Left renal pelvis (tissue), 4 donors: ENCODE measurements at regions not wholly inside any gene's neighbourhood (a gene's known extent, or its start where the extent isn't known, plus 50 kb on each side); places are given as distances from the start of the nearest gene placed in this dataset.
A peak's percentile ranks its signal among the peaks of the same experiment; 100 is the strongest.

Experiments
- DNase-seq, 4 donors: peaks; one replicate each; pipeline ENCODE4 v3.0.0-alpha.2; 2013; ENCODE audit warnings: low read depth in 4 of 4, low spot score in 3 of 4

DNA sequence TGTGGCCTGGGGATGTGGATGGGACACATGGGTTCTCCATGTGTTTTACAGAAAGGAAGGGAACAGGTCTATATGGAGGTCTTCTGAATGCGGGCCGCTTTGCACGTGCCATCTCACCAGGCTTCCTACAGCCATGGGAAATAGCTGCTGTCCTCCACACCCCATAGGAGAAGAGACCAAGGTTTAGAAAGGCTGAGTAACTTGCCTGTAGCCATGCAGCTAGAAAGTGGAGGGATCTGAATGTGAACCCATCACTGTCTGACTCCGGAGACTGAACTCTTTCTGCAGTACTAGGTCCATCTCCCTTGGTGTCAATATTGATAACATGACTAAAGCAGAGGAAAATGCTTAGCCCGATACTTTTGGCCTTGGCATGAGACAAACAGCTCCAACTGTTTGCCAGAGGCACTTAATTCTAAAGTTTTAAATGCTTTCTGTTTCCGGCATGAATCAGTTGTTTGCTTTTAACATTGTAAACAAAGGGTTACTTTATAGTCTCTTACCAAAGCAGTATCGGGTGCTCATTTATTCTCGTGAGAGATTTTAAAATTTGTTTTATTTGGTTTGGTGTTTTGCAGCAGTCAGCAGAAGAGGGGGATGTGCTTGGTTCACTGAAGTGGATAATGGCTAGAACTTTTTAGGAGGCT is 64.8 kb upstream of the LOXL4 start:
- no peak for DNase-seq

DNA sequence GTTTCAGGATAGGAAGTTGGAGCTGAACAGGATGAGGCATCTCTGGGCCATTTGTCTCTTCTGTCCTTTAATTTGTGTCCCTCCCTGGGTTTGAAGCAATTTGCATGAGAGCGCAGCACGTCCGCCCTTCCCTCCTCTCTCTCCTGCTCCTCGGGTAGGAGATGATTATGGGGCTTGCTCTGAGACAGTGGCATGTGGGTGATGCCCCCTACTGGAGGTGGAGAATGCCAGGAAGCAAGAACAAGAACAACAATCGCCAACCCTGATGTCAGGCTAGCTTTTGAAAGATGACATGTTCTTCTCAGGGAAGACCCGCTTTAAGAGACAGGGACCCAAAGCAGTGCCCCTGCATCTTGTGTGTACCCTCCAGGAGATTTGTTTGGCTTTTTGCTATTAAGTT is 63.9 kb upstream of the LOXL4 start:
- DNase-seq: no peak

DNA sequence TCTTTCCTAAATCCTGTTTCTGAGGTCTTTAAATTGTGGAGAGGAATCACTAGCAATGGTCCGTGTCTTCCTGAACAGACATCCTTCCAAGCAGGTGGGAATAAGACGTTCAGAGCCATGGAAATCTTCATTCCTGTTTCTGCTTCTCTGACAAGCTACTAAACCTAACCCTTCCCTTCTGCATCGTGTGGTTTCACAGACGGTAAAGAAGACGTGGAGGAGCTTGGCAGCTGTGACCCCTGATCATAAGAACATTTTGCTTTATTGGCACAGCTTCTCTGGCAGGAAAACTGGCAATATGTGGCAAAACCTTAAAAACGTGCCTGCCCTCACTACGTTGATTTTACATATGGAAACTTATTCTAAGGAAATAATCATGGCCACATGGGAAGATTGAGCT is 63.0 kb upstream of the LOXL4 start:
- no peak for DNase-seq

DNA sequence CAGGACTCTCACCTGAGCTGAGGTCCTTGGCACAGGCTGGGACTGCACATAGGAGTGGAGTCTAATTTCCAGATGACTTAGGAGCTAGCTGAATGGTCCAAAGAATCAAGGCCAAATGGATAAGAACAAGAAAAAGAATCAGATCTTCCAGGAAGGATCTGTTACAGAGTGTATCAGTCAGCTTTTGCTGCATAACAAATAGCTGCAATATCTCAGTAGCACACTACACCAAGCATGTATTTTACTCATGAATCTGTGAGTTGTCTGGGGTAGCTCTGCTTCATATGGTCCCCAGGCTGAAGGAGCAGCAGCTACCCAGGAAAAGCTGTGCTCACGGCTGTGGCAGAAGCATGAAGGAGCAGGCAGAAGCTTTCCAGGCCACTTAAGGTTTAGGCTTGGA is 60.6 kb upstream of the LOXL4 start:
- DNase-seq: no peak

DNA sequence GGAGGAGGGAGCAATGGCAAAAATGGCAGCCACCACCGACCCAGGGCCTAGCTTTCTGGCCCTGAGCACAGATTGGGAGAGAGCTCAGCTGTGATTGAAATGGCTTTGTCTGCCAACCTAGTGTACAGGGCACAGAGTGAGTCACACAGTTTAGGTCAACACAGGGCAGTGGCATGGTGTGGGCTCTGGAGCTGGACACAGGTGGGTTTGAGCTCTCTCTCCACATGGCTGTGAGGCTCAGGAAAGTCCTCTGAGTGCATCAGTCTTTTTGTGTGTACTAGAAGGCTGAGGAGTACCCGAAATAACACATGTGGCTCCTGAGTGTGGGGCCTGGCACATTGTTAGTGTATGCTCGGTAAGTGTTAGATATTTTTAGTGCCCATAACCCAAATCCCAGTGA is 60.2 kb upstream of the LOXL4 start:
- DNase-seq: no peak

DNA sequence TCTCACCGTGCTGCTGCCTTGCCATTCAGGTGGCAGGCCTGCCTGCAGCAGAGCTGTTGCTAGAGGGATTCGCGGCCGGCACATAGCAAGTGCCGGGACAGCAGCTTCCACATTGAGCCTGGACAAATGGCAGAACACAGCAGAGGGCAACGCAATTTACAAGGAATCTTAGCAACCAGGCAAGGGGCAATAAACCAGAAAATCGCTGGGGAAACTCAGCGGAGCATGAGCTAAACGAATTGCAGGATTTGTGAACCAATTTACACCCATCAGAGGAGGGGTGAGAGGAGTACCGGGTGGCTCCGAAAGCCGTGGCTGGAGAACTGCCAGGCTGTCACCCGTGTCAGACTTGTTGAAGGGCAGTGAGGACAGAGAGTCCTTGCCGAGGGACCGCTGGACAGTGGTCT is 58.6 kb upstream of the LOXL4 start:
- DNase-seq: peak in 2 of 4 donors; percentile 16 to 48

DNA sequence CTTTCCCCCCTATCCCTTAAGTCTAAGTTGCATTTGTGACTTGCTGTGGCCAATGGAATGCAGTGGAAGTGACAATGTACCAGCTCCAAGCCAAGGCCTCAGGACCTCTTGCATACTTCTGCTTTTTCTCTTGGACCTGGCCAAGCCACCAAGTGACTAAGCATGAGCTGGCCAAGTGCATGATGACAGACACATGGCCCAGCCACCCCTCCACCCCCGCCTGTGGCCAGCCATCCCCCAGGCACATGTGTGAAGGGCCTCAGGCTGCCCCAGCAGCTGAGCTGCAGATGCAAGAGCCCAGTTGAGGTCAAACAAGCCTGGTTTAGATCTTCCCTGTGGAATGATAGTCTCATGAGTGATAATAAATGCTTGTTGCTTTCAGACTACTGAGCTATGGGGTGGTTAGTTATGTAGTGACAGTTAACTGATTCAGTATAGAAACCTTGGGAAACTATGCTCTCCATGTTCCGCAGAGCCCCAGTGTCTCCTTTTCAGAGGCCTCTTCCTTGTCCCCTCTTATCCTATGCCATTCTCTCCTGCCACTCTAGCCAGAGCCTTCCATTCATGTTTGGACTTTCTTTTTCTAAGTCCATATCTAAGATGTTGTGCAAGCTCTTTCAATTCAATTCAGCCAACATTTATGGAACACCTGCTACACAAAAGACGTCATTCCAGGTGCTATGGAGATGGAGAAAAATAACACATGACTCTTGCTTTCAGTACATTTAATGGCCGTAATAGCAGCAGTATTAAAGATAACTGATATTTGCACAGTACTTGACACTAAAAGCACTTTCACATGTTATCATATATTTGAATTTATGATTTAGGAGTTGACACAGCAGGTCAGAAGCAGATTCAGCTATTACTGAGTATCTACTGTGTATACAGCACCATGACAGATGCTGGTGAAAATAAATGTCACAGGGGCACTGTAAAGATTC is 55.5 kb upstream of the LOXL4 start:
- no peak for DNase-seq

DNA sequence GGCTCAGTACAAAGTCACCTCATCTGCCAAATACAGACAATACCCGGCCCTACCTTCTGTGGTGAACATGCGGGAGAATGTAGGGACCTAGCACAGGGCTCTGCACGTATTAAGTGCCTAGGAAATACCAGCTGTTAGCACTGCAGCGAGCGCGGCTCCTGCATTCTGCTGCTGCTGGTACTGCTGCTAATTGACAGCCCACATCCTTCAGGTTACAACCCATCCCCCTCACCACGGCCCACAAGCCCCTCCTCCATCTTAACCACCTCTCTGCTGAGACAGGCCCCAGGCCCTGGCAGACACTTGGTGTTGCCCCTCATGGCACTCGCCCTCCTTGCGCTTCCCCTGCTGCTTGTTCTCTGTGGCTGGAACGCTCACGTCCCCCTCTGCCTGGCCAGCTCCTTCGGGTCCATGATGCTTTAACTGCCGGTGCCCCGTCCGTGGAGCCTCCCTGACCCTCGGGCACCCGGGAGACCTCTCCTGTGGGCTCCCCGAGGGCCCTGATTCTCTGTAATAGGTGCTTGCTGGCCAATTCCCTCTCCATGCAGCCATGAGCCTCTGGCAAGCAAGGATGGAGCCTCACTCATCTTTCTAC is 53.3 kb upstream of the LOXL4 start:
- no peak for DNase-seq

DNA sequence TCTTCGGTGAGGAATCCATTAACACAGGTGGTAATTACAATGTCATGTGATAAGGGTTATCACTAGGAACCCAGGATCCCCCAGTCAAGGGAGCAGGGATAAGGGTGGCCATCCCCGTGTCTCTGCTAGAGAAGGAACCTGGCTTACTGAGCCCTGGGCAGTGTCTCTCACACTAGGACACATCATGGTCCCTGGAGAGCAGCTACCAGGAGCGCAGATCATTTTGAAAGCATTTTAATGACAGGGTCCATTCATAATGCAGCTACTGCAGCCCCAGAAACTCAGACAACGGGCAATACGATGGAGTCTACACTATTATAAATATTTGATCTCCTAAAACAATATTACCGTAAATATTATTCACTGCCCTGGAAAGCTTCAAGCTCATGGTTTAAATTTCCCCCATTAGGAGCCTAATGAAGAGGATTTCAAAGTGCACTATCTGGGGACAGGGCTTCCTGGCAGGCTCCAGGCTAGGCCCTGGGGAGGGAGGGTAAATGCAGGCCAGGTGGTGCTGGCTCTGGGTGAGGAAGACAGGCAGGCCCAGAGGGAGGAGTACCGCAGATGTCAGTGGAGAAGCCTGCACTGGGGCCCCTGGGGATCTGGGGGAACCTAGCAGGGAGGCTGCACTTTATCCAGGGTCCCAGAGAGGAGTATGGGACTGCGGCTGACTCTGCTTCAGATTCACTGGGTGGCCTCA is 52.6 kb upstream of the LOXL4 start:
- no peak for DNase-seq

DNA sequence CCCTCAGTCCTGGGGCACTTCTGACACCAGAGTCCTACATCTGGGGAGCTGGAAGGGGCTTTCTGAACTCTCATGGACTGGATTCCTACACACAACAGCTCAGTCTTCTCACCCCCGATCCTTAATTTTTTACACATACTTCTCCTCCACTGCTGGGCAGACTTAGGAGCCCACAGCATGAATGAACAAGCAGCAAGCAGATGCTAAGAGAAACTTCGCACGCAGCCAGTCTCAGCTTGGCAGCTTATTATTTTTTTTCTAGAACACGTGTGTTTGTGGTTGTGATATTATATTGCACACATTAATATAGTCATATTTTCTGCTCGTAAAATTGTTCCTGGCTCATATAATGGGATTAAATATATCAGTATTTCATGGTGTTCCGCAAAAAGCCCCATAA is 50.9 kb upstream of the LOXL4 start:
- DNase-seq: no peak
